Mesothelial cell of epicardium (in vitro differentiated cells): ENCODE measurements at regions not wholly inside any gene's neighbourhood (a gene's known extent, or its start where the extent isn't known, plus 50 kb on each side); places are given as distances from the start of the nearest gene placed in this dataset.

Experiments
- DNase-seq, 2 experiments: peaks; one replicate each; pipeline ENCODE4 v3.0.0; 2021; ENCODE audit warnings: low spot score in 2 of 2; ENCODE audit not compliant: unreplicated experiment in 2 of 2
- H3K27ac Mint-ChIP-seq: 2 replicates; pipeline ENCODE4 v1.8.0; 2021; ENCODE audit warnings: mixed read lengths
- H3K27me3 Mint-ChIP-seq: 2 replicates; pipeline ENCODE4 v1.8.0; 2021; ENCODE audit warnings: low read depth, mixed read lengths
- H3K36me3 Mint-ChIP-seq: 2 replicates; pipeline ENCODE4 v1.8.0; 2021; ENCODE audit warnings: mixed read lengths
- H3K4me1 Mint-ChIP-seq: 2 replicates; pipeline ENCODE4 v1.8.0; 2021; ENCODE audit warnings: mixed read lengths
- H3K4me3 Mint-ChIP-seq: 2 replicates; pipeline ENCODE4 v1.8.0; 2021; ENCODE audit warnings: mild to moderate bottlenecking, moderate library complexity, mixed read lengths
- H3K9me3 Mint-ChIP-seq: 2 replicates; pipeline ENCODE4 v1.8.0; 2021; ENCODE audit warnings: mixed read lengths
- TF ChIP-seq, protein P1 (sequence below): fragments of 200-600 bp; sonication (generic); IDR thresholded peaks from one replicate; pipeline ENCODE4 v1.5.0; 2021; ENCODE audit warnings: antibody characterized with exemption; ENCODE audit not compliant: unreplicated experiment

GRCh38 chr18:47601581-47602272, 328.7 kb downstream of the SMAD2 start:
- no peak overlapping the region for H3K27ac Mint-ChIP-seq
- H3K9me3 Mint-ChIP-seq: peaks cover 4% of the 10 kb centered on the region
- peaks cover 2% of the 10 kb centered on the region for H3K27me3 Mint-ChIP-seq
- H3K4me1 Mint-ChIP-seq: no peaks in the 10 kb centered on the region
- TF ChIP-seq, protein P1, sequence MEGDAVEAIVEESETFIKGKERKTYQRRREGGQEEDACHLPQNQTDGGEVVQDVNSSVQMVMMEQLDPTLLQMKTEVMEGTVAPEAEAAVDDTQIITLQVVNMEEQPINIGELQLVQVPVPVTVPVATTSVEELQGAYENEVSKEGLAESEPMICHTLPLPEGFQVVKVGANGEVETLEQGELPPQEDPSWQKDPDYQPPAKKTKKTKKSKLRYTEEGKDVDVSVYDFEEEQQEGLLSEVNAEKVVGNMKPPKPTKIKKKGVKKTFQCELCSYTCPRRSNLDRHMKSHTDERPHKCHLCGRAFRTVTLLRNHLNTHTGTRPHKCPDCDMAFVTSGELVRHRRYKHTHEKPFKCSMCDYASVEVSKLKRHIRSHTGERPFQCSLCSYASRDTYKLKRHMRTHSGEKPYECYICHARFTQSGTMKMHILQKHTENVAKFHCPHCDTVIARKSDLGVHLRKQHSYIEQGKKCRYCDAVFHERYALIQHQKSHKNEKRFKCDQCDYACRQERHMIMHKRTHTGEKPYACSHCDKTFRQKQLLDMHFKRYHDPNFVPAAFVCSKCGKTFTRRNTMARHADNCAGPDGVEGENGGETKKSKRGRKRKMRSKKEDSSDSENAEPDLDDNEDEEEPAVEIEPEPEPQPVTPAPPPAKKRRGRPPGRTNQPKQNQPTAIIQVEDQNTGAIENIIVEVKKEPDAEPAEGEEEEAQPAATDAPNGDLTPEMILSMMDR: no peak
- no peaks in the 10 kb centered on the region for H3K36me3 Mint-ChIP-seq
- no peak overlapping the region for H3K4me3 Mint-ChIP-seq
- DNase-seq: no peak

GRCh38 chr18:47595831-47596501, 334.5 kb downstream of the SMAD2 start:
- no peak for DNase-seq
- peaks cover 3% of the 10 kb centered on the region for H3K4me1 Mint-ChIP-seq
- H3K27ac Mint-ChIP-seq: no peak overlapping the region
- no peak overlapping the region for H3K4me3 Mint-ChIP-seq
- peaks cover 35% of the 10 kb centered on the region for H3K27me3 Mint-ChIP-seq
- peaks cover 15% of the 10 kb centered on the region for H3K9me3 Mint-ChIP-seq
- TF ChIP-seq, protein P1: peak; percentile 24
- peaks cover 1% of the 10 kb centered on the region for H3K36me3 Mint-ChIP-seq

DNA sequence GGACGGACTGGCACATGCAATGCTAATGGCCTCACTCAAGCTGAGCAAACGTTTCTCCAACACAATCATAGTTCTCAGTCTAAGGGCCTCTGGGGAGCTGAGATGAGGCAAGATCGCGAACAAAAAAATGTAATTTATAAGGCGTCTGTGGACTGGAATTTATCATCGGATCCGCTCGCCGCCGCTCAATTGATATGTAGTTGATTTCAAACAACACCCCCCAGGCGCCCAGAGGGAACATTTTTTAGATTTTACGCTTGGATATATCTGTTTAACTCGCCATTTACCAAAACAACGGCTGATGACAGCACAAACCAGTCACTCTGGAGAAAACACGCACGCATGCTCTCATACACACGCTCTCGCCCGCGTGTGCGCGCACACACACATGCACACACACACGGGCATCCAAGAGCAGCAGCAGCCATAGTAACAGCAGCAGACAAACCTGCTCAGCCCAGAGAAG, 335.8 kb downstream of the SMAD2 start:
- TF ChIP-seq, protein P1: no peak
- peaks cover 15% of the 10 kb centered on the region for H3K9me3 Mint-ChIP-seq
- peaks cover 35% of the 10 kb centered on the region for H3K27me3 Mint-ChIP-seq

DNA sequence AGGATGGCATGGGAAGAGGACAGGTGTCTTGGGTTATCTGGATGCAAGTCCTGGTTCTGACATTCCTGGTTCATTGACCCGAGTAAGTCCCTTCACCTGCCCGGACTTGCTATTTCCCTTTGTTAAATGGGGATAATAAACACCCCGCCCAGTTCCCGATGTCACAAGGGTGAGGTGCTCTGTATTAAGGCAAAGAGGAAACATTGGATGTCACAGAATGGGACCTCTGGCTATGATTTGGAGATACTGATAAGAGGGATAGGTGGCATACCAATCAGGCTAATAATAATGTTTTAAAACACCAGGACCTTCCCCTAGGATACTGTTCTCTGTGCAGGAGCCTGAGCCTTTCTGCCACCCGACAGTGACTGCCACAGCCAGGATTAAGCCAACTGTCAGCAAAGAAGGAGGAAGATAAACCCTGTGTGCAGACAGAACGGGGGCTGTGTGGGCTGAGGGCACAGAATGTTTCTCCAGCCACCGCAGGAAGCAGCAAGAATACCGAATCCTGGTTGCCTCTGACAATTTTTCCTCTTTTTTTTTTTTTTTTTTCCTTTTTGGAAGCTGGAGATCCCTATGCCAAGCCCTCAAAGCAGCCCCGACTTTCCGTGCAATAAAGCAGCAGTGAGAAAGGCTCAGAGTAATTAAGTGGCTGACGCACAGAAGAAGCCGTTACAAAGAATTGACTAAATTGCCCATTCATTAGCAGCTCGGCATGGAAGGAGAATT, 336.6 kb downstream of the SMAD2 start:
- peaks cover 35% of the 10 kb centered on the region for H3K27me3 Mint-ChIP-seq
- no peak overlapping the region for H3K27ac Mint-ChIP-seq
- peaks cover 1% of the 10 kb centered on the region for H3K36me3 Mint-ChIP-seq
- H3K4me3 Mint-ChIP-seq: no peak overlapping the region
- peaks cover 3% of the 10 kb centered on the region for H3K4me1 Mint-ChIP-seq
- TF ChIP-seq, protein P1: no peak
- DNase-seq: no peak
- peaks cover 15% of the 10 kb centered on the region for H3K9me3 Mint-ChIP-seq

More for the DNA sequence above, 335.8 kb downstream of the SMAD2 start:
- H3K4me3 Mint-ChIP-seq: no peak overlapping the region
- peaks cover 3% of the 10 kb centered on the region for H3K4me1 Mint-ChIP-seq
- H3K27ac Mint-ChIP-seq: no peak overlapping the region
- H3K36me3 Mint-ChIP-seq: peaks cover 1% of the 10 kb centered on the region
- DNase-seq: no peak

DNA sequence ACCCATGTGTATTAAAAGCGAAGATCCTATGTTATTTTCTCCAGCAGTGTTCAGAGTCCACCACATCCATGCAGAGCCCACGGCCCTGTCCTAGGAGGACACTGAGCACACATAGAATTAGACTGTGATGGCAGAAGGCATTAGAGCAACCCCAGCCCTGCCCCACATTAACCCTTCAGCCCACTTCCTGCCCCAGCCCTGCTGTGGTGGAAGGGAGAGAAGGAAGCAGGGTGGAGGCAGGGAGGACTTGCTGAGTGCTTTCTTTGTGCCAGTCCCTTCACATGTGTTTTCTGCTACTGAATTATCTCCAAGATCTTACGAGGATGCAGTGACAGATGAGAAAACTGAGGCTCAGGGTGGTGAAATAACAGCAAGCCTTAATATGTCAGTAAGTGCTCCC, 339.0 kb downstream of the SMAD2 start:
- Mint-ChIP-seq H3K27ac (no peak overlapping the region), H3K9me3 (peaks cover 11% of the 10 kb centered on the region), H3K27me3 (peaks cover 37% of the 10 kb centered on the region), H3K36me3 (peaks cover 1% of the 10 kb centered on the region), H3K4me1 (peaks cover 3% of the 10 kb centered on the region), H3K4me3 (no peak overlapping the region)
- TF ChIP-seq, protein P1: no peak
- no peak for DNase-seq
